PFSK-1 (cell line): ENCODE measurements at regions not wholly inside any gene's neighbourhood (a gene's known extent, or its start where the extent isn't known, plus 50 kb on each side); places are given as distances from the start of the nearest gene placed in this dataset.

ENCODE experiments used
- FOXP2 ChIP-seq: optimal IDR thresholded peaks from 2 replicates; pipeline ENCODE3; 2011; ENCODE audit warnings: borderline replicate concordance, control low read depth, inconsistent platforms; ENCODE audit not compliant: insufficient read depth; ENCODE audit errors: extremely low read length, extremely low read depth
- POLR2AphosphoS5 ChIP-seq: IDR thresholded peaks from 2 replicates; pipeline ENCODE4 v1.6.1; 2012; ENCODE audit warnings: low read depth, mild to moderate bottlenecking, control low read depth, low read length, moderate library complexity
- REST ChIP-seq, 2 experiments: IDR thresholded peaks; 2 replicates each; pipeline versions ENCODE4 v1.6.1 to v1.8.0; 2011 to 2012; ENCODE audit warnings: low read depth in 2 of 2, low read length in 2 of 2, control low read depth in 1 of 2, inconsistent platforms in 1 of 2, mild to moderate bottlenecking in 1 of 2, moderate library complexity in 1 of 2; ENCODE audit not compliant: insufficient read depth in 1 of 2
- SIN3A ChIP-seq: IDR thresholded peaks from 2 replicates; pipeline ENCODE4 v1.6.1; 2012; ENCODE audit warnings: mild to moderate bottlenecking, low read length, moderate library complexity, borderline replicate concordance; ENCODE audit not compliant: insufficient read depth
- TAF1 ChIP-seq: IDR thresholded peaks from 2 replicates; pipeline ENCODE4 v1.6.1; 2012; ENCODE audit warnings: low read length, control low read depth, borderline replicate concordance; ENCODE audit not compliant: insufficient read depth

GRCh38 chr2:128585706-128586105, 267.0 kb upstream of the HS6ST1 start:
- TF ChIP-seq POLR2AphosphoS5 (no peak), TAF1 (no peak), REST (IDR thresholded peaks at IDR 0.05; ENCODE audit: insufficient read depth in 1 of 2, low read depth in 2 of 2, low read length in 2 of 2) (no peak), SIN3A (no peak), FOXP2 (no peak)
